WTC11 (cell line): ENCODE measurements at regions not wholly inside any gene's neighbourhood (a gene's known extent, or its start where the extent isn't known, plus 50 kb on each side); places are given as distances from the start of the nearest gene placed in this dataset.

ENCODE experiments used
- ATAC-seq: fragments of 200-7000 bp; cut with Tn5 transposase; 2 replicates; pipeline ENCODE4 v1.10.0; 2021; ENCODE audit warnings: mild to moderate bottlenecking, moderate library complexity
- CTCF ChIA-PET: fragments of 300-600 bp; sonication (Branson Sonifier 250); formaldehyde crosslinking; loops from one replicate; lab custom pipeline; 2021; ENCODE audit warnings: antibody characterized with exemption; lab: Charles Lee
- POLR2A ChIA-PET: fragments of 350-600 bp; sonication (Branson Sonifier 250); formaldehyde crosslinking; loops from one replicate; lab custom pipeline; 2021; ENCODE audit warnings: antibody characterized with exemption; lab: Charles Lee
- DNase-seq: peaks from one replicate; pipeline ENCODE4 v3.0.0; 2021; ENCODE audit warnings: low spot score
- H3K27ac Mint-ChIP-seq: 2 replicates; pipeline ENCODE4 v1.8.0; 2021; ENCODE audit warnings: mixed read lengths
- H3K27me3 Mint-ChIP-seq: 2 replicates; pipeline ENCODE4 v1.8.0; 2021; ENCODE audit warnings: low read depth, mild to moderate bottlenecking, moderate library complexity, mixed read lengths
- H3K36me3 Mint-ChIP-seq: 2 replicates; pipeline ENCODE4 v1.8.0; 2021; ENCODE audit warnings: mixed read lengths
- H3K4me1 Mint-ChIP-seq: 2 replicates; pipeline ENCODE4 v1.8.0; 2022; ENCODE audit warnings: mixed read lengths
- H3K4me3 Mint-ChIP-seq: 2 replicates; pipeline ENCODE4 v1.8.0; 2021; ENCODE audit warnings: mild to moderate bottlenecking, moderate library complexity, mixed read lengths
- H3K9me3 Mint-ChIP-seq: 2 replicates; pipeline ENCODE4 v1.8.0; 2021; ENCODE audit warnings: mixed read lengths
- CBFB ChIP-seq: sonication (generic); formaldehyde crosslinking; IDR thresholded peaks from 2 replicates; pipeline ENCODE4 v1.8.1; 2022; ENCODE audit warnings: mild to moderate bottlenecking, low read depth, missing genetic modification reagents
- ETV6 ChIP-seq: sonication (generic); formaldehyde crosslinking; IDR thresholded peaks from 2 replicates; pipeline ENCODE4 v1.8.1; 2022; ENCODE audit warnings: mild to moderate bottlenecking, missing genetic modification reagents
- FOXK1 ChIP-seq: sonication (generic); formaldehyde crosslinking; IDR thresholded peaks from 2 replicates; pipeline ENCODE4 v1.8.0; 2022; ENCODE audit warnings: mild to moderate bottlenecking, moderate library complexity, missing genetic modification reagents
- GRHL2 ChIP-seq: fragments of 250-450 bp; sonication (Bioruptor Pico); IDR thresholded peaks from 2 replicates; pipeline ENCODE4 v1.8.0; 2022; ENCODE audit warnings: mild to moderate bottlenecking, moderate library complexity; ENCODE audit not compliant: insufficient replicate concordance, severe bottlenecking
- GTF2I ChIP-seq: fragments of 250-450 bp; sonication (Bioruptor Pico); conservative IDR thresholded peaks from 2 replicates; pipeline ENCODE4 v1.4.0; 2021; ENCODE audit warnings: mild to moderate bottlenecking
- NFATC4 ChIP-seq: fragments of 250-450 bp; sonication (Bioruptor Pico); IDR thresholded peaks from 2 replicates; pipeline ENCODE4 v1.9.0; 2021; ENCODE audit warnings: mild to moderate bottlenecking
- NFYB ChIP-seq: sonication (generic); formaldehyde crosslinking; conservative IDR thresholded peaks from 2 replicates; pipeline ENCODE4 v1.8.0; 2022; ENCODE audit warnings: low read depth, missing genetic modification reagents
- NR1H2 ChIP-seq: sonication (generic); formaldehyde crosslinking; IDR thresholded peaks from 2 replicates; pipeline ENCODE4 v1.9.0; 2021; ENCODE audit warnings: mild to moderate bottlenecking, moderate library complexity, missing genetic modification reagents
- PRRX2 ChIP-seq: fragments of 250-450 bp; sonication (Bioruptor Pico); IDR thresholded peaks from 2 replicates; pipeline ENCODE4 v1.8.0; 2021; ENCODE audit warnings: mild to moderate bottlenecking
- TCF7 ChIP-seq: sonication (generic); formaldehyde crosslinking; IDR thresholded peaks from 2 replicates; pipeline ENCODE4 v1.8.0; 2022; ENCODE audit warnings: mild to moderate bottlenecking, low read depth, missing genetic modification reagents, moderate library complexity
- TP53 ChIP-seq: sonication (generic); formaldehyde crosslinking; IDR thresholded peaks from 2 replicates; pipeline ENCODE4 v1.8.1; 2023; ENCODE audit warnings: mild to moderate bottlenecking, missing genetic modification reagents
- ZNF416 ChIP-seq: fragments of 250-450 bp; sonication (Bioruptor Pico); IDR thresholded peaks from 2 replicates; pipeline ENCODE4 v1.9.0; 2021; ENCODE audit warnings: mild to moderate bottlenecking, inconsistent platforms
- TF ChIP-seq, protein P1 (sequence below): sonication (generic); formaldehyde crosslinking; IDR thresholded peaks from 2 replicates; pipeline ENCODE4 v1.8.1; 2022; ENCODE audit warnings: mild to moderate bottlenecking, missing genetic modification reagents, moderate library complexity, borderline replicate concordance
- TF ChIP-seq, protein P2 (sequence below): sonication (generic); formaldehyde crosslinking; IDR thresholded peaks from 2 replicates; pipeline ENCODE4 v1.8.0; 2023; ENCODE audit warnings: missing genetic modification reagents
- TF ChIP-seq, protein P3 (sequence below): sonication (generic); formaldehyde crosslinking; IDR thresholded peaks from 2 replicates; pipeline ENCODE4 v1.8.1; 2022; ENCODE audit warnings: mild to moderate bottlenecking, moderate library complexity, missing genetic modification reagents
- TF ChIP-seq, protein P4 (sequence below): sonication (generic); formaldehyde crosslinking; IDR thresholded peaks from 2 replicates; pipeline ENCODE4 v1.8.0; 2023; ENCODE audit warnings: missing genetic modification reagents, mild to moderate bottlenecking, borderline replicate concordance
- TF ChIP-seq, protein P5 (sequence below): sonication (generic); formaldehyde crosslinking; IDR thresholded peaks from 2 replicates; pipeline ENCODE4 v1.8.0; 2022; ENCODE audit warnings: mild to moderate bottlenecking, missing genetic modification reagents
- TF ChIP-seq, protein P6 (sequence below): sonication (generic); formaldehyde crosslinking; IDR thresholded peaks from 2 replicates; pipeline ENCODE4 v1.8.1; 2023; ENCODE audit warnings: mild to moderate bottlenecking, missing genetic modification reagents
- TF ChIP-seq, protein P7 (sequence below): sonication (generic); formaldehyde crosslinking; conservative IDR thresholded peaks from 2 replicates; pipeline ENCODE4 v1.8.1; 2022; ENCODE audit warnings: mild to moderate bottlenecking, missing genetic modification reagents
- TF ChIP-seq, protein P8 (sequence below): sonication (generic); formaldehyde crosslinking; IDR thresholded peaks from 2 replicates; pipeline ENCODE4 v1.8.1; 2022; ENCODE audit warnings: missing genetic modification reagents, borderline replicate concordance
- TF ChIP-seq, protein P9 (sequence below): fragments of 250-450 bp; sonication (Bioruptor Pico); IDR thresholded peaks from 2 replicates; pipeline ENCODE4 v2.1.2; 2022; ENCODE audit warnings: mild to moderate bottlenecking, moderate library complexity

DNA sequence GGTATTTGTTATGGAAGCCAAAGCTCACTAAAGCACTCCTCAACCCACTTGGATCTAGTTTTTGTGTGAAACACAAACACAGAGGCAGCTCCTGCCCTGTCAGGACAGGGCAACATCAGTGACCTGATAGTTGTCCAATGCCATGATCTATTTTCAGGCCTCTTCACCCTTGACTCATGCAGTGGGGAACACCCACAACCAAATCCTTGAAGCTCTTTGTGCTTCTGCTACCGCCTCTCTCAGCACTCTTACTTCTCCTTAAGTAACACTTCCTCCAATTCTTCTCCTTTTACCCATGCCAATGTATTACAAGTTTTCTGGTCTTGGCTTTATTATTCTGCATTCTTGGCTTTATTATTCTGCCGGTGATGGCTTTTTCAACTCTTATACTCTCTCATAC is 425.3 kb downstream of the INHBA start (continued):
- TF ChIP-seq, protein P1, sequence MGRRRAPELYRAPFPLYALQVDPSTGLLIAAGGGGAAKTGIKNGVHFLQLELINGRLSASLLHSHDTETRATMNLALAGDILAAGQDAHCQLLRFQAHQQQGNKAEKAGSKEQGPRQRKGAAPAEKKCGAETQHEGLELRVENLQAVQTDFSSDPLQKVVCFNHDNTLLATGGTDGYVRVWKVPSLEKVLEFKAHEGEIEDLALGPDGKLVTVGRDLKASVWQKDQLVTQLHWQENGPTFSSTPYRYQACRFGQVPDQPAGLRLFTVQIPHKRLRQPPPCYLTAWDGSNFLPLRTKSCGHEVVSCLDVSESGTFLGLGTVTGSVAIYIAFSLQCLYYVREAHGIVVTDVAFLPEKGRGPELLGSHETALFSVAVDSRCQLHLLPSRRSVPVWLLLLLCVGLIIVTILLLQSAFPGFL, result no peak
- TF ChIP-seq, protein P2, sequence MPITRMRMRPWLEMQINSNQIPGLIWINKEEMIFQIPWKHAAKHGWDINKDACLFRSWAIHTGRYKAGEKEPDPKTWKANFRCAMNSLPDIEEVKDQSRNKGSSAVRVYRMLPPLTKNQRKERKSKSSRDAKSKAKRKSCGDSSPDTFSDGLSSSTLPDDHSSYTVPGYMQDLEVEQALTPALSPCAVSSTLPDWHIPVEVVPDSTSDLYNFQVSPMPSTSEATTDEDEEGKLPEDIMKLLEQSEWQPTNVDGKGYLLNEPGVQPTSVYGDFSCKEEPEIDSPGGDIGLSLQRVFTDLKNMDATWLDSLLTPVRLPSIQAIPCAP (CRISPR knock-in tag), result no peak

DNA sequence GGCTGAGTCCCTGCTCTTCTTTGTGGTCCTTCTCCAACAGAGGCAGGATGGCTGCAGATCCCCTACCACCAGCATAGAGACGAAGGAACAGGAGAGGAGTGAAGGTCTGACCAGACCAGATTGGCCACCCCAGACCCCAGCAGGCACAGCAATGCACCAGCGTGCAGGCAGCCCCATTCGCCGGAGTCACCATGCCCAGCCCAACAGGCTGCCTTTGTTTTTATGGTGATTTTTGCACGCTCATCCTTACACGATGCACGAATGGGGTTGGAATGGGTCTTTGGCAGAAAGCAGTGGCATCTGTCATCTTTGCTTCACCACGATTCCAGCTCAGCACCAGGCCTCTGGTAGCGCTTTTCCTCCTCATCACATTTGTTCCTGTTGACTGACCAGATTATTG is 427.6 kb downstream of the INHBA start:
- TF ChIP-seq CBFB (CRISPR knock-in tag) (no peak), GRHL2 (no peak), GTF2I (no peak), NR1H2 (CRISPR knock-in tag) (no peak), PRRX2 (CRISPR knock-in tag) (no peak), ZNF416 (CRISPR knock-in tag) (no peak), NFYB (CRISPR knock-in tag) (no peak), TP53 (CRISPR knock-in tag) (no peak), NFATC4 (CRISPR knock-in tag) (no peak), TCF7 (no peak), FOXK1 (no peak), ETV6 (no peak)
- TF ChIP-seq, protein P3, sequence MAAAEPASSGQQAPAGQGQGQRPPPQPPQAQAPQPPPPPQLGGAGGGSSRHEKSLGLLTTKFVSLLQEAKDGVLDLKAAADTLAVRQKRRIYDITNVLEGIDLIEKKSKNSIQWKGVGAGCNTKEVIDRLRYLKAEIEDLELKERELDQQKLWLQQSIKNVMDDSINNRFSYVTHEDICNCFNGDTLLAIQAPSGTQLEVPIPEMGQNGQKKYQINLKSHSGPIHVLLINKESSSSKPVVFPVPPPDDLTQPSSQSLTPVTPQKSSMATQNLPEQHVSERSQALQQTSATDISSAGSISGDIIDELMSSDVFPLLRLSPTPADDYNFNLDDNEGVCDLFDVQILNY, result no peak
- TF ChIP-seq, protein P4, sequence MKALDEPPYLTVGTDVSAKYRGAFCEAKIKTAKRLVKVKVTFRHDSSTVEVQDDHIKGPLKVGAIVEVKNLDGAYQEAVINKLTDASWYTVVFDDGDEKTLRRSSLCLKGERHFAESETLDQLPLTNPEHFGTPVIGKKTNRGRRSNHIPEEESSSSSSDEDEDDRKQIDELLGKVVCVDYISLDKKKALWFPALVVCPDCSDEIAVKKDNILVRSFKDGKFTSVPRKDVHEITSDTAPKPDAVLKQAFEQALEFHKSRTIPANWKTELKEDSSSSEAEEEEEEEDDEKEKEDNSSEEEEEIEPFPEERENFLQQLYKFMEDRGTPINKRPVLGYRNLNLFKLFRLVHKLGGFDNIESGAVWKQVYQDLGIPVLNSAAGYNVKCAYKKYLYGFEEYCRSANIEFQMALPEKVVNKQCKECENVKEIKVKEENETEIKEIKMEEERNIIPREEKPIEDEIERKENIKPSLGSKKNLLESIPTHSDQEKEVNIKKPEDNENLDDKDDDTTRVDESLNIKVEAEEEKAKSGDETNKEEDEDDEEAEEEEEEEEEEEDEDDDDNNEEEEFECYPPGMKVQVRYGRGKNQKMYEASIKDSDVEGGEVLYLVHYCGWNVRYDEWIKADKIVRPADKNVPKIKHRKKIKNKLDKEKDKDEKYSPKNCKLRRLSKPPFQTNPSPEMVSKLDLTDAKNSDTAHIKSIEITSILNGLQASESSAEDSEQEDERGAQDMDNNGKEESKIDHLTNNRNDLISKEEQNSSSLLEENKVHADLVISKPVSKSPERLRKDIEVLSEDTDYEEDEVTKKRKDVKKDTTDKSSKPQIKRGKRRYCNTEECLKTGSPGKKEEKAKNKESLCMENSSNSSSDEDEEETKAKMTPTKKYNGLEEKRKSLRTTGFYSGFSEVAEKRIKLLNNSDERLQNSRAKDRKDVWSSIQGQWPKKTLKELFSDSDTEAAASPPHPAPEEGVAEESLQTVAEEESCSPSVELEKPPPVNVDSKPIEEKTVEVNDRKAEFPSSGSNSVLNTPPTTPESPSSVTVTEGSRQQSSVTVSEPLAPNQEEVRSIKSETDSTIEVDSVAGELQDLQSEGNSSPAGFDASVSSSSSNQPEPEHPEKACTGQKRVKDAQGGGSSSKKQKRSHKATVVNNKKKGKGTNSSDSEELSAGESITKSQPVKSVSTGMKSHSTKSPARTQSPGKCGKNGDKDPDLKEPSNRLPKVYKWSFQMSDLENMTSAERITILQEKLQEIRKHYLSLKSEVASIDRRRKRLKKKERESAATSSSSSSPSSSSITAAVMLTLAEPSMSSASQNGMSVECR (CRISPR knock-in tag), result no peak
- TF ChIP-seq, protein P5, sequence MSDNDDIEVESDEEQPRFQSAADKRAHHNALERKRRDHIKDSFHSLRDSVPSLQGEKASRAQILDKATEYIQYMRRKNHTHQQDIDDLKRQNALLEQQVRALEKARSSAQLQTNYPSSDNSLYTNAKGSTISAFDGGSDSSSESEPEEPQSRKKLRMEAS (CRISPR knock-in tag), result no peak
- TF ChIP-seq, protein P6, sequence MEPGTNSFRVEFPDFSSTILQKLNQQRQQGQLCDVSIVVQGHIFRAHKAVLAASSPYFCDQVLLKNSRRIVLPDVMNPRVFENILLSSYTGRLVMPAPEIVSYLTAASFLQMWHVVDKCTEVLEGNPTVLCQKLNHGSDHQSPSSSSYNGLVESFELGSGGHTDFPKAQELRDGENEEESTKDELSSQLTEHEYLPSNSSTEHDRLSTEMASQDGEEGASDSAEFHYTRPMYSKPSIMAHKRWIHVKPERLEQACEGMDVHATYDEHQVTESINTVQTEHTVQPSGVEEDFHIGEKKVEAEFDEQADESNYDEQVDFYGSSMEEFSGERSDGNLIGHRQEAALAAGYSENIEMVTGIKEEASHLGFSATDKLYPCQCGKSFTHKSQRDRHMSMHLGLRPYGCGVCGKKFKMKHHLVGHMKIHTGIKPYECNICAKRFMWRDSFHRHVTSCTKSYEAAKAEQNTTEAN (CRISPR knock-in tag), result no peak
- TF ChIP-seq, protein P7, sequence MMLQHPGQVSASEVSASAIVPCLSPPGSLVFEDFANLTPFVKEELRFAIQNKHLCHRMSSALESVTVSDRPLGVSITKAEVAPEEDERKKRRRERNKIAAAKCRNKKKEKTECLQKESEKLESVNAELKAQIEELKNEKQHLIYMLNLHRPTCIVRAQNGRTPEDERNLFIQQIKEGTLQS (CRISPR knock-in tag), result no peak
- TF ChIP-seq, protein P1, result no peak
- TF ChIP-seq, protein P8, sequence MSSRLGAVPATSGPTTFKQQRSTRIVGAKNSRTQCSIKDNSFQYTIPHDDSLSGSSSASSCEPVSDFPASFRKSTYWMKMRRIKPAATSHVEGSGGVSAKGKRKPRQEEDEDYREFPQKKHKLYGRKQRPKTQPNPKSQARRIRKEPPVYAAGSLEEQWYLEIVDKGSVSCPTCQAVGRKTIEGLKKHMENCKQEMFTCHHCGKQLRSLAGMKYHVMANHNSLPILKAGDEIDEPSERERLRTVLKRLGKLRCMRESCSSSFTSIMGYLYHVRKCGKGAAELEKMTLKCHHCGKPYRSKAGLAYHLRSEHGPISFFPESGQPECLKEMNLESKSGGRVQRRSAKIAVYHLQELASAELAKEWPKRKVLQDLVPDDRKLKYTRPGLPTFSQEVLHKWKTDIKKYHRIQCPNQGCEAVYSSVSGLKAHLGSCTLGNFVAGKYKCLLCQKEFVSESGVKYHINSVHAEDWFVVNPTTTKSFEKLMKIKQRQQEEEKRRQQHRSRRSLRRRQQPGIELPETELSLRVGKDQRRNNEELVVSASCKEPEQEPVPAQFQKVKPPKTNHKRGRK (CRISPR knock-in tag), result no peak
- TF ChIP-seq, protein P9, sequence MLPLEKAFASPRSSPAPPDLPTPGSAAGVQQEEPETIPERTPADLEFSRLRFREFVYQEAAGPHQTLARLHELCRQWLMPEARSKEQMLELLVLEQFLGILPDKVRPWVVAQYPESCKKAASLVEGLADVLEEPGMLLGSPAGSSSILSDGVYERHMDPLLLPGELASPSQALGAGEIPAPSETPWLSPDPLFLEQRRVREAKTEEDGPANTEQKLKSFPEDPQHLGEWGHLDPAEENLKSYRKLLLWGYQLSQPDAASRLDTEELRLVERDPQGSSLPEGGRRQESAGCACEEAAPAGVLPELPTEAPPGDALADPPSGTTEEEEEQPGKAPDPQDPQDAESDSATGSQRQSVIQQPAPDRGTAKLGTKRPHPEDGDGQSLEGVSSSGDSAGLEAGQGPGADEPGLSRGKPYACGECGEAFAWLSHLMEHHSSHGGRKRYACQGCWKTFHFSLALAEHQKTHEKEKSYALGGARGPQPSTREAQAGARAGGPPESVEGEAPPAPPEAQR (CRISPR knock-in tag), result no peak
- Mint-ChIP-seq H3K27ac (no peak overlapping the region), H3K27me3 (peaks cover 3% of the 10 kb centered on the region), H3K9me3 (no peaks in the 10 kb centered on the region), H3K4me3 (no peak overlapping the region), H3K36me3 (no peaks in the 10 kb centered on the region), H3K4me1 (no peaks in the 10 kb centered on the region)
- DNase-seq (no peak), ATAC-seq (no peak)
- CTCF ChIA-PET, result interaction anchor here (0.7 kb wide), 1 partner anchor 430 kb away, joined by 3 read pairs; no protein-coding TSS in a partner anchor
- POLR2A ChIA-PET, result no interaction called here
